ENCODE measurements at regions not wholly inside any gene's neighbourhood (a gene's known extent, or its start where the extent isn't known, plus 50 kb on each side); places are given as distances from the start of the nearest gene placed in this dataset.

DNA sequence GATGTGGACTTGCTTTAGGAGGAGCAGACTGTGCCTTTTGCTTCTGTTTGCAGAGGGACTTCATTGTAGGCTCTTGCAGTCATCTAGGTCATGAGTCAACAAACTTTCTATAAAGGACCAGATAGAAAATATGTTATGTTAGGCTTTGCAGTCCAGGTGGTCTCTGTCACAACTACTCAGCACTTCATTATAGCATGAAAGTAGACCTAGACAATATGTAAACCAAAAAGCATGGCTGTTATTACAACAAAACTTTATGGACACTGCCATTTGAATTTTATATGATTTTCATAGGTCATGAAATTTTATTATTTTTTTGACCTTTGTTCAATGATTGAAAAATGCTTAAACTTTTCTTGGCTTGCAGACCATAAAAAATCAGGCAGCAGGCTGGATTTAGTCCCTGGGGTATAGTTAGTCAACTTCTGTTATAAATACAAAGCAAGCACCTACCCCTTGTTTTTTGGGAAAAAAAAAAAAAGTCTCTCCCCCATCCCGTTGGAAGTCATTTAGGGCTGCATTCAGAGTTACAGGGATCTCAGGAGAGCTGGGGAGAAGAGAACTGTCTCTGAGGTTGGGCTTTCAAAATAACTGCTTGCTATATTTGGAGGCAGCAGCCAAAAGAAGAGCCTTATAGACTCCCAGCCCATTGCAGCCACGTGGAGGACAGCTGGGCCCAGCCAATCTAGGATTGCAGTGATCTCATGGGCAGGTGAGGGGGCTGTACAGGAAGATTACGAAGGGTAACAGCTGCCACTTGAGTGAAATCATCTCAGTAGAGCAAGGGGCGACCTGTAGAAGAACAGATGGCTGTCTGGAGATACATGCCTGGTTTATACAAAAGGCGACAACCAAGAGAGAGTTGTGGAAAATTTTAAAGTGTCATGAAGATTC is 136.6 kb upstream of the TNC start:
- peak; percentile 72 for DNase-seq

DNA sequence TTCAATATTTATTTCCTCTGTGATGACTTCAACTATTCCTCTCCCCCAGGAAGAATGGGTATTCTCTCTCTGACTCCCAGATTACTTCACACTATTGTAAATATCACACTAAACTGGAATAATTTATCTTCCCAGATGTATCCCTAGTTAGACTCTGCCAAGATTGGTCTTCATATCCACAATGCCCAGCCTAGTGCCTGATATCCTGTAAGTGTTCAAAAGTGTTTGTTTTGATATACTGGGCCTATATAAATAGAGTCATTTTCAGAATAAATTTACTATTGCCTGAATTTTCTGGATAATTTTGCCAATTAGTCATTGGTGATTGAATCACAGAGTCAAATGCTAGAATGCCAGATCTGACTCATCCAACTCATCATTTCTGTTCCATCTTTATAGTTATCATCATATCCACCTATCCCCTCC is 143.7 kb upstream of the TNC start:
- no peak for DNase-seq

DNA sequence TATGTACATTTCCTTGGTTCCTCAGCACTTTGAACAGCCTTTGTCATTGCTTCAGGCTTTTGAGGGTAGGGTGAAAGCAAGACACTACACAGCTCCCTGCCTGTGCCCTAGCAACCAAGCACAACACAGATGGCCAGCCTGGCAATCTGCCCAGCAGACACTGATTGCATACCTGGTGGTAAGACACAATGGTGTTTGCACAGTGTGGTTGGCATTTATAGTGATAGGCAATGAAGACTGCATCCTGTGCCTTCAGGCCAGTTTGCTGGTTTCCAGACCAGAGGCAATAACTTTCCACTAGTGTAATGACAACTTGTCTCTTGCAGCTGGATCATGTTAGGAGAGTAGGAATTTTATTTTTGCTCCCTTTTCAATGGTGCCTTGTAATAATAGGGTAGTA is 144.5 kb upstream of the TNC start:
- DNase-seq: no peak

DNA sequence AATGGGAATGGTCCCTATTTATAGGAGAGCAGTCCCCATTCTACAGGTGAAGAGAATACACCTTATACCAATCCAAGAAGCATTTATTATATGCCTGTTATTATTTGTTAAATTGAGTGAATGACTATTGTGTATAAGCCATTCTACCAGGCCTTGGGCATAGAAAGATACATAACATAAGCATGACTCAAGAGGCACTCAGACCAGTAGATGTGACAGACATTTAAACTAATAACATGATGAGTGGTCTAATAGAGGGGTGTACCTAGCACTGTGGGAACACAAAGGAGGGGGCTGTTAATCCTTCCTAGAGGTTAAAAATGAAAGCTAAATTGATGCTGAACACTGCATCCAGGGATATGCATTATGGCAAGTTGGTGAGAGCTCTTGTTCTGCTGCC is 145.0 kb upstream of the TNC start:
- DNase-seq: no peak

DNA sequence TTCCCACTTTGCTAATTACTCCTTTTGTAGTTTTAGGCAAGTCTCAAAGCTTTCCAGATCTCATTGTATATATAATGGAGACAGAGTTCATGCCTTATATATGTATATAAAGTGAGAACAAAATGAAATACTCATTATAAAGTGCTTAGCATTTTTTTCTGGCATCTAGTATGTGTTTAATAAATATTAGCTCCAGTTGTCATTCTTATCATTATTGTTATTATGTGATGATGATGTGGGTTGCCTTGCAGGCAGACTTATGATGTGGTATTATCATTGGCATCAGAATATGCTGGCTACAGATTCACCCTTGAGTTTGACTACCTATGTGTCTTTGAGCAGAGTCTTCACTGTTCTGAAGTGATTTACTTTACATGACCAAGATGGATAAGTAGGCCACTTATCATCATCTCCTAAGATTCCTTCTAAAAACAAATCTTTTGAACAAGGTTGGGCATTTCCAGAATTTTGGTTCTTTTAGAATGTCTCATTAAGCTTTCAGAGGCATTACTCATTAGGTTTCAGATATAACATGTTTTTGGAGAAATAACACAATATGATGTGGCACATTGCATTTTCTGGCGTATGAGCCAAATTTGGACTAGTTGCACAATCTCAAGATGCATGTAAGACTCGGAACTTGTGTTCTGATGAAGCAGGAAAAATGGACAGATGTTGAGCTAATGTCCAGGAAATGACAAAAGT is 145.6 kb upstream of the TNC start:
- DNase-seq: no peak

DNA sequence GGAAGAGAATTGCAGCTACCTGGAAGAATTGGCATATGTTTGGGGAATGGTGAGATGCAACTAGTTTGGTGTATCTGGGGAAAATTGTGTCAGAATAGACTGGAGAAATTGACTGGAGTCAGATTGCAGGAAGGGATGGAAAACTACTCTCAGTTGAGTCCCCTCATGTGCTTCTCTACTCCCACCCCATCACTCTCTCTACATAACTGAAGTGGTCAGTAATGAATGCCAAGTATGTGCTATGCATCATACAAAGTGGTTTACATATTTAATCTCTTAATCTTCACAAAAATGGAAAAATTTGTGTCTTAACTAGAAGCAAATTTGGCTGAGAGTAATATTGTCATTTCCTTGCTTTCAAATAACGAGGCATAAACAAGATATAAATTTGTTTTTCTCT is 146.4 kb upstream of the TNC start:
- DNase-seq: no peak

DNA sequence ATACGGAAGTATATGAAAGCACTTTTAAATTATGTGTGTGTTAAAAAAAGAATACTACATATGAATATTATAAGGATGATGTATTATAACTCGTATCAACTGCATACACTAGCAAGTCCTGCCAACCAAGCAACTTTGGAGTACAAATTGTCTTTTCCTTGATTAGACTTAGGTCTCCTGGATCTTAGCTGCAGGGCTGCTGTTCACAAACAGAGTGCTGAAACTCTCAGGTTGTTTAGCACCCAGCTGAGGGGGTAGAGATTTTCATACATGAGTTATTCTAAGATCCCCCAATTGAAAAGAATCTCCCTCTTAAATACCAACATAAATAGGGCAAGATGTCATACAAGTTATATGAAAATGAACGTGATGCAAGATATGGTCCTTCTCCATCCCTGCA is 149.8 kb upstream of the TNC start:
- DNase-seq: no peak

DNA sequence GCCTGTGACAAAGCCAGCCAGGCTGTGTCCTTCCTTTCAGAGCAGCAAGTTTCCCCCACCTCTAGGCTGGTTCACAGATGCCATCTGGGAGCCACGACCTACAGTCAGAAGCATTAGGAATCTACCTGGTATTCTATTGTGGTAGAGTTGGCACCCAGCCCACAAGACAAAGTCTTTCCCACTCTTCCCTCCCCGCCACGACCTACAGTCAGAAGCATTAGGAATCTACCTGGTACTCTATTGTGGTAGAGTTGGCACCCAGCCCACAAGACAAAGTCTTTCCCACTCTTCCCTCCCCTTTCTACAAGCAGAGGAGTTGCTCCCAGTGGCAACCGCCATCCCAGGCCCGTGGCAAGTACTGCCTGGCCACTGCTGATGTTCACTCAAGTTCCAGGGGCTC is 157.8 kb upstream of the TNC start:
- DNase-seq: no peak

DNA sequence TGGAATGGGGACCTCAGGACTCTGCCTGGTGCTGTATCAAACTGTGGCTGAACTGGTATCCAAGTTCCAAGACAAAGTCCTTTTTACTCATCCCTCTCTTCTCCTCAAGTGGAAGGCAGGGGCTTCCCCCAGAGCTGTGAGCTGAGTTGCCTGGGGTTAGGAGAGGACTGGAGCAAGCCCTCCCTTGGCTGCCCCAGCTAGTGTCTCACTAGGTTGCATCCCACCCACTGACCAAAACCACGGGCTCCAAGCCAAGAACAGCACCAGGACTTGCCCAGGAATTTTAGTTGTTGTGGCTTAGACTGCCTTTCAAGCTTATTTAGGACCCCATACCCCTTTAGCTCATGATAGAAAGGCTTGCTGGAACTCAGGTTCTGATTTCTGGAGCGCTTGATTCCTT is 158.7 kb upstream of the TNC start:
- no peak for DNase-seq

DNA sequence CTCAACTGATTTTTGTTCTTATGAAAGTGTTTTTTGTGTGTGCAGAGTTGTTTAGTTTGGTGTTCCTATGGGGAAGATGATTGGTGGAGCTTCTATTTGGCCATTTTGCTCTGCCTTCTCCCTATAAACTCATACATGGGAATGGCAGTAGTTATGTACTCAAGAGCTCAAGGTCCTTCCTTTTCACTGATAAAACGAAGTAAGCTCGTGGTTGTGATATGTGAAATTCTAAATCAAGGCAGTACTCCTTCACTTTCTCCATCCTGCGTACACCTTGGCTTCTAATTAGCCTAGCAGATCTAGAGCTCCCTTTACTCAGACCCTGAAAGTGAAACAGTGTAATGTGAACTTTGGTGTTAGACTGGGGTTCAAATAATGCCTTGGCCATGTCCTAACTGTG is 159.3 kb upstream of the TNC start:
- DNase-seq: no peak

DNA sequence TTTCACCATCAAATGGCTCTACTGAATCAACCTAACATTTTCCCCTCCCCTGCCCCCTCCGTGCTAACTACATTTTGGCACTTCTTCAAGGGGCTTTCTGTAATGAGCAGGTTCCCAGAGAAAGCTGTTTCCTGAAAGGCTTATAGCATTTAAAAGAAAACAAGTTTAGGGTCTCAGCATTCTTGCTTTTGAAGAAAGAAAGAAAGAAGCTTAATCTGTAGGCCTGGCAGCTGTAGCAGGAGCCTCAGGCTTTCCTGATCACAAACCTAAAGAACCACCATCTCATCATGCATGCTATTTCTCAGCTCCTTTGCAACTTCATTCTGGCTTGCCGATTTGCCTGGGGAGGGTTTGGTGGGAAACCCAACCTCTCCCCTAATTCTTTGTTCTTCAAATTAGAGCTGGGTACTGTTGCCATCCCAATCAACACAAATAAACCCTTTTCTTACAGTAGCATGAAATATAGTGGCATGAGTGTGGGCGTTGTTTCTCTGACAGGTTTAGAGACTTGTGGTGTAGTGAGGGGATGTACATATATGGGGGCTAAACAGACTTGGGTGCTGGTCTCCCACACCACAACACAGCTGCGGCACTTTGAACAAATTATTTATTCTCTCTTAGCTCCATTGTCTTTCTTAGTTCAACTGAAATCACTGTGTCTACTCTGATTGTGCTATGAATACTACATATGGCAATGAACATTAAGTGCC is 160.5 kb upstream of the TNC start:
- no peak for DNase-seq

DNA sequence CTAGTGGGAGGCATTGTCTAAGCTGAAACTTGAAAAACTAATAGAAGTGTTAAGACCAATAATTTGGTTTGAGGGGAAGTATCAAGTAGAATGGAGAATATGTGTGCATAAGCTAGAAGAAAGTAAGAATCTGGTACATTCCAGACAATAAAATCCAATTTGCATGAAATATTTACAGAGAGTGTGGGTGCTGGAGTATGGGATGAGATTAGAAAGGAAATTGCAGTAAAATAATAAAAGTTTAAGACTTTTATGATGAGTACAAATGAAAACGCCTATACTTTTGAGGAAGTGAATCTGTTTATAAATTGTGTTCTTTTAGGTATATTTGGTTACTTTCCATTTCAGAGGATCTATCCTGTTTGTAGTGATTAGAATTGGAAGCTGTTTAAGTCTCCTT is 165.4 kb upstream of the TNC start:
- DNase-seq: no peak

DNA sequence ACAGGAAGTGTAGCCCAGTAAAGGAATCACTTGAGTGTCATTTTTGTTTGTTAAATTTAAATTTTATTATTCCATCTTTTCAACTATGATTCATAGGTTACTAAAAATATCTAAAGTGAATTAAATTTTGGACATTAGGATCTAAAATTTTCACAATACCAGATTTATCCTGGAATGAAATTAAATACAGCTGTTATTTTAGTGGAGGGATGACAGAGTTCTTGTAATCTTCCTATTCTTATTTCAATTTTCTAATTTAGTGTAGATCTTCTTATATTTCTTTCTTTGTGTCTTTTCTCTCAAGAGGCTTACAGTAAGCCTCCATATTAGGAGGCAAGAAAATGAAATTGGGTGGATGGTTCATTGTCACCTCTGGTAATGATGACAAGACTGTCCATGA is 167.9 kb upstream of the TNC start:
- DNase-seq: no peak

DNA sequence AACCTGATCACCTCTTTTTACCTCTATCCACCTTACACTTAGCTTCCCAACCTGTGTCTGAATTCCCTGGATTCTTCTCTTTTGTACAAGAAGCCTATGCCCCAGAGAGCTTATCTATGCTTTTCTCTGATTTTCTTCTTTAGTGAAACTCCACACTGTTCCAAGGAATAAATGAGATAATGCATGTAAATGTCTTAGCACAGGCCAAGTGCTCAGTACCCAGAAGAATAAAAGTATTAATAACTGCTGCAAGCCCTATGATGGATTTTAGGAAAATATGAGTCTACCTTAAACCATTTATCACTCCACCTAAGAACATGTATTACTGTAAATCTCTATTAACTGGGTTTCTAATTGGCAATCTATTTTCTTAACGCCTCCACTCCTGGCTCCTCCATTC is 168.5 kb upstream of the TNC start:
- no peak for DNase-seq

DNA sequence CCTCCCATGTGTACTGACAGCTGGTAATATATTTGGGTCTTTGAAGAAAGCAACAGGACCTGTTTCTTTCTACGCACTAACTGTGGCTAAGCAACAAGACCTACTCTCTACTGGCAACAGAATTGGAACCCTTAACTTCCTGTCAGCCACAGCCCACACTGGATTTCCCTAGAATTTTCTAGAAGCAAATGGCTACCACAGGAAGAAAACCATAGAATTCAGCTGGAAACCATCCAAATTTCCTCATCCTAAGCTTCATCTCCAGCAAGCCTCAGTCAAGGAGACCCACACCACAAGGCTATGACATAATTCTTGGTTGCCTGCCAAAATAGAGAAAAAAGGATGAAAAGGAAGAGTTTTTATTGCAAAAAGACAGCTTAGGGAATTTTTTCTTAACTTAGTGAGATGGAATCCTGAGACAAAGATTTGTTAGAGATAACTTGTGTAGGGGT is 171.8 kb upstream of the TNC start:
- peak; percentile 51 for DNase-seq

DNA sequence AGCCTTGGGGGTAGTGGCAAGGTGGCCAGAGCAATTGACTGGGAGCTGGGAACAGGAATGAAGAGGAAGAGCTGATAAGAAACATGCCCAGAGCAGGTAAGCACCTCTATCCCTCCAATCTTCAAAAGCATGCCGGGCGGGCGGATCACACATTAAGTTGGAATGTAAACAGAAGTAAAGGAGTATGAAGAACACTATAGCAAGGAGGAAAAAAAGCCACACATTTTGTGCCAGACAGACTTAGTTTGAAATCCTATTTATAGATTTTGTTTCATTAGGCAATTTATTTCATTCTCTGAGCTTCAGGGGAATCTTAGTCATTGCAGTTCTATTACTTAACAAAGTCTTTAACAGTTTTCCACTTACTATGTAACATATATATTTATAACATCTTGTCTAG is 173.9 kb upstream of the TNC start:
- no peak for DNase-seq

DNA sequence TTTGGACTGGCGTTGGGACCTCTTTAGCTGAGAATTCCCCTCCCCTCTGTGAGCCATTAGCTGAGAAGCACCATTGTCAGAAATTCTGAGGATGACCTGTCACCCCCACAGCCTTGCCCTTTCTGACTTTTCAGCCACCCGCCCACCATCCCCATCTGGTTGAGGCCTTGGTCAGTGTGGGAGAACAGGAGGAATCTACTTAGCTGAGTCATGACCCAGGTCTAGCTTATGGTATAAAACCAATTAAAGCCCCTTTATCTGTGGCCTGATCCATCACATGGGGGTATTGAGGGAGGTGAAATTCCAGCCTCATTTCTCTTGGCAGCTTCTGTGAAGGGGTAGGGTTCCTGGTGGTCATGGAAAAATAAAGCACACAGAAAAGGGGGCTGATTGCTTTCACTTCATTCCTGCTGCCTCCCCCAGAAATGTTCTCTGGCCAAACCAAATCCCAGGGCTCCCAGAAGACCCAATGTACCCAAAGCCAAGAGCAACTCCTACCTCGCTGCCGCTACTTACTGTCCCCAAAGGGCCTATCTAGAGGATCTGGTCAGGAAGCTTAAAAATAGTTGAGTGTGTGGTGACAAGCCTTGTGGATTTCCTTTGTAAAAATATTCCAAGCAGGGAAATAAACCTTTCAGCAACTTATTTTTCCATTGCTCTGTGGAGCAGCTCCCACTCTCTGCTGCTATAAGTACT is 174.8 kb upstream of the TNC start:
- no peak for DNase-seq

DNA sequence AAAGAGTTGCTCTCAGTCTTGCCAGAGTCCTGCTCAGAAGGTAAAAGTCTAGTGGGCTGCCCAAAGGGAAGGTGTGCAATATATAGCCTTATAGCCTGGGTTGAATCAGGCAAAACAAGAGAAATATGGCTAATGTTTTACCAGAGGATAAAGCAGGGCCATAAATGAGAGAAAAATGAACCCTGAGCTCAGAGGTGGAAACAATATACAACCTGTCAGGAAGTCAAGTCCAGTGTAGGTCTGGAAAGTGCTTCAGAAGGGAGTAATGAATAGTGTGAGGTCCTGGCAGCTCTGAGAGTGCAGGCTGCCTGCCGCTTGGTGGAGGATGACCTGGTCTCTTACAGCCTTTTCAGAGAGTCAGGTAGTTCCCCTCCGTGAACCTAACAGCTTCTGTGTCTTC is 177.8 kb upstream of the TNC start:
- DNase-seq: no peak

DNA sequence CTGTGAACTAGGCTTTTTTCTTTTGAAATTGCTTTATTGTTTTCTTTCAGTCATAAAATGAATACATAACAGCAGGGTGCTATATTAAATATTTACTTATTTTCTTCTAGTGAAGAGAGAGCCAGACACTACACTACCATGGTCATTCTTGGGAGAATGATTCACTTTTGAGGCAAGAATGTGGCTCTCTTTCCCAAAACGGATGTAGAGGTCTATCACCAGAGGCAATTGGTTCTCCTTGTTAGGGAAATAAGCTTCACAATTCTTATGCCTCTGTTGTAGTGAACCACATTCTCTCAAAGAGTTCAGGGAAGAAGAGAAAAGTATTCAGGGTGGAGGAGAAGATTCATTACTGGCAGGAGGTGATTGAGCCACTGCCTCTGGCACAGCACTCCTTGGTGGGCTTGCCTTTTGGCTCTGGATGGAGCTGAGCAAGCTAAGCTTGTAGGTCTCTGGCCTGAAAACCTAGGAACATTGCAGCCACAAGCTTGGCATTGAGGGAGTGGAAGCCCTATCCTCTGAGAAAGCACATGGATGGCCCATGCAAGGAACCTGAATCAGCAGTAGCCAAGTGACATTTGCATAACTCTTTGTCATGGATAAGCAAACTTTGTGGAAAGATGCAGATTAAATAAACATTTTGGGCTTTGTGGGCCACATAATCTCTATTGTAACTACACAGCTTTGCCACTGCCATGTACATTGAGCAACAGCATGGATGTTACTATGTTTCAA is 179.0 kb upstream of the TNC start:
- no peak for DNase-seq

DNA sequence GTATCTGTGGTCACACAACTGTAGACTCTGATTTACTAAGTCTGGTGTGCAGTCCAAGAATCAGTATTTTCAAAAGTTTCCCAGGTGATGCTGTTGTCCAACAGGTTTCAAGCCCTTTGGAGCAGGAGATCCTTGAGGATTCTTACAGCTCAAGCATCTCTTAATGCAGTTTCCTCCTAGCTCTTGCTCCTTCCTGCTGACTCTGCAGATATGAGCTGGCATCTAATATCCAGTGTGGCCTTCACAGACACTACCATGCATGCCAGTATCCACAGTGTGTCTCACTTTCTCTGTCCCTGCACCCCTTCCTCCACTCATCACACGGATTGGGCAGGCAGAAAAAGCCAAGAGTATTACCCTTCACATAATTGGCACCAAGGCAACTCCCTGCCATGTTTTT is 182.2 kb upstream of the TNC start:
- no peak for DNase-seq

DNA sequence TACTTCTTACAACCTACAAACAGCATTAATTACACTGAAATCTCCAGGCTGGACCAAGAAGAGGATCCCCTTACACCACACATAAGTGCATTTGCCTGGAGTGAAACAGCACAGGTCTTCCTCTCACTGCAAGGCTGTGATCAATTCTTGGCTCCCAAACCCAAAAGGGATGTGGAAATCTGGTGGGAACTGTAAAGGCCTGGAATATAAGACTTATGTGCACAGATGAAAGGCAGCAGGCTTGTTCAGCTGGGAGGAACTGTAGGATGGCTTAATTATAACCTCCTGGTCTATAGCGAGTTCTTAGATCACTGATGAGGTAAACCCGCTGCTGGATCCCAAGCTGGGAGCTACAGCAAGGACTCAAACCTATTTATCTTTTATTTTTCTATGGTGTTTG is 182.9 kb upstream of the TNC start:
- DNase-seq: no peak

DNA sequence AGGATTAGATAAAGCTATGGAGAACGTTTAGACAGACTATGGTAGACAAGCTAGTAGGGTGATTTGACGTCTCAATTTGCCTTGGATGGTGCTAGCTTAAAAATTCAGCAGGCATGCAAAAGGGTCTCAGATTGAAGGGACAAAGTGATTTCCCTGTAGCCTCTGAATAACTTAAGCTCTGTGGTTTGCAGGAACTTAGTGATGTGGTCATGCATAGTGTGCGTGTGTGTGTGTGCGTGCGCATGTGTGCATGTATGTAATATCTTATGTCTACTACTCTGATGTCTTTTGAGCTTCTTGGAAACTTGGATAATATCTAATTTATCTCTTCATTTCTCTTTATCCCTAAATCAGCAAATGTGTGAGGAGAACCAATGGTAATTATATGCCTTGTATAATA is 183.6 kb upstream of the TNC start:
- no peak for DNase-seq

Data from renal pelvis (tissue), 1 donor.